KMS-11 (cell line): ENCODE measurements at regions not wholly inside any gene's neighbourhood (a gene's known extent, or its start where the extent isn't known, plus 50 kb on each side); places are given as distances from the start of the nearest gene placed in this dataset.
"Not testable (repeated sequence)": the region's sequence is repeated elsewhere in the genome, so short reads cannot be mapped to it uniquely, and the experiment has no call there.

Experiments
- H2AFZ ChIP-seq: fragments of 200-600 bp; sonication (generic); 2 replicates; pipeline ENCODE4 v1.6.1; 2016; ENCODE audit warnings: antibody characterized with exemption, mixed run types, low read depth
- H3K27ac ChIP-seq: fragments of 200-600 bp; sonication (generic); 2 replicates; pipeline ENCODE4 v1.6.1; 2016; ENCODE audit warnings: mild to moderate bottlenecking, mixed run types
- H3K27me3 ChIP-seq: fragments of 200-600 bp; sonication (generic); 2 replicates; pipeline ENCODE4 v1.6.1; 2017; ENCODE audit warnings: mild to moderate bottlenecking, low read depth, mixed run types, moderate library complexity; ENCODE audit not compliant: insufficient read depth
- H3K36me3 ChIP-seq: fragments of 200-600 bp; sonication (generic); 2 replicates; pipeline ENCODE4 v1.6.1; 2017; ENCODE audit warnings: mild to moderate bottlenecking, mixed run types; ENCODE audit not compliant: insufficient read depth
- H3K4me1 ChIP-seq: fragments of 200-600 bp; sonication (generic); 2 replicates; pipeline ENCODE4 v1.6.1; 2016; ENCODE audit warnings: mild to moderate bottlenecking, low read depth, mixed run types; ENCODE audit not compliant: poor library complexity, severe bottlenecking
- H3K4me2 ChIP-seq: fragments of 200-600 bp; sonication (generic); 2 replicates; pipeline ENCODE4 v1.7.0; 2016; ENCODE audit warnings: mild to moderate bottlenecking, mixed run types
- H3K4me3 ChIP-seq: fragments of 200-600 bp; sonication (generic); IDR thresholded peaks from 2 replicates; pipeline ENCODE4 v1.6.1; 2017; ENCODE audit warnings: low read depth, low read length, mixed read lengths; ENCODE audit not compliant: insufficient read depth
- H3K79me2 ChIP-seq: fragments of 200-600 bp; sonication (generic); 2 replicates; pipeline ENCODE4 v1.6.1; 2016; ENCODE audit warnings: low read depth, mixed run types; ENCODE audit not compliant: insufficient read depth
- H3K9ac ChIP-seq: fragments of 200-600 bp; sonication (generic); 2 replicates; pipeline ENCODE4 v1.6.1; 2016; ENCODE audit warnings: mild to moderate bottlenecking, mixed run types
- H4K20me1 ChIP-seq: fragments of 200-600 bp; sonication (generic); 2 replicates; pipeline ENCODE4 v1.6.1; 2016; ENCODE audit warnings: mild to moderate bottlenecking, mixed run types; ENCODE audit not compliant: insufficient read depth
- TF ChIP-seq, protein P1 (sequence below): fragments of 200-600 bp; sonication (generic); conservative IDR thresholded peaks from 2 replicates; pipeline ENCODE4 v1.6.1; 2017; ENCODE audit warnings: low read depth, mild to moderate bottlenecking, antibody characterized with exemption, low read length, moderate library complexity, mixed read lengths

DNA sequence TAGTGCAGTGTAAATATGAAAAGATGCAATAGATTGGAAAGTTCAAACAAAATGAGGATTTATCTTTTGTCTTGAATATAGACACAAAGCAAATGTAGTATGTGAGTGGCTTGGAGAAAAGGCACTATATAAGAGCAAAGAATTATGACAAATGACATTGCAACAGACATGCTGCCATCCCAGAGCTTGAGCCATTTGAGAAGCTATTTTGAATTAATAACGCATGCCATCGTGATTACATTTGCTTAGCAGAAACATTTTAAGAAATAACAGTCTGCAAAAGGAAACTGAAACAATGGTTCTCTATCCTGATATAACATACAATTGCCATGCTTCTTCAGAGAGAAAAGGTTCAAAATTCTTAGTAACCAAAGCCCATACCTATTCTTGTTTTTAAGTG, 677.1 kb downstream of the ZEB2 start:
- H3K4me3 ChIP-seq = no peak overlapping the region
- H3K4me2 ChIP-seq = no peak overlapping the region
- no peaks in the 10 kb centered on the region for H3K4me1 ChIP-seq
- TF ChIP-seq, protein P1, sequence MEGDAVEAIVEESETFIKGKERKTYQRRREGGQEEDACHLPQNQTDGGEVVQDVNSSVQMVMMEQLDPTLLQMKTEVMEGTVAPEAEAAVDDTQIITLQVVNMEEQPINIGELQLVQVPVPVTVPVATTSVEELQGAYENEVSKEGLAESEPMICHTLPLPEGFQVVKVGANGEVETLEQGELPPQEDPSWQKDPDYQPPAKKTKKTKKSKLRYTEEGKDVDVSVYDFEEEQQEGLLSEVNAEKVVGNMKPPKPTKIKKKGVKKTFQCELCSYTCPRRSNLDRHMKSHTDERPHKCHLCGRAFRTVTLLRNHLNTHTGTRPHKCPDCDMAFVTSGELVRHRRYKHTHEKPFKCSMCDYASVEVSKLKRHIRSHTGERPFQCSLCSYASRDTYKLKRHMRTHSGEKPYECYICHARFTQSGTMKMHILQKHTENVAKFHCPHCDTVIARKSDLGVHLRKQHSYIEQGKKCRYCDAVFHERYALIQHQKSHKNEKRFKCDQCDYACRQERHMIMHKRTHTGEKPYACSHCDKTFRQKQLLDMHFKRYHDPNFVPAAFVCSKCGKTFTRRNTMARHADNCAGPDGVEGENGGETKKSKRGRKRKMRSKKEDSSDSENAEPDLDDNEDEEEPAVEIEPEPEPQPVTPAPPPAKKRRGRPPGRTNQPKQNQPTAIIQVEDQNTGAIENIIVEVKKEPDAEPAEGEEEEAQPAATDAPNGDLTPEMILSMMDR = no peak
- H3K36me3 ChIP-seq = no peaks in the 10 kb centered on the region
- no peak overlapping the region for H2AFZ ChIP-seq
- H4K20me1 ChIP-seq = no peaks in the 10 kb centered on the region
- no peaks in the 10 kb centered on the region for H3K79me2 ChIP-seq
- no peak overlapping the region for H3K27ac ChIP-seq
- H3K27me3 ChIP-seq = no peaks in the 10 kb centered on the region
- no peak overlapping the region for H3K9ac ChIP-seq

DNA sequence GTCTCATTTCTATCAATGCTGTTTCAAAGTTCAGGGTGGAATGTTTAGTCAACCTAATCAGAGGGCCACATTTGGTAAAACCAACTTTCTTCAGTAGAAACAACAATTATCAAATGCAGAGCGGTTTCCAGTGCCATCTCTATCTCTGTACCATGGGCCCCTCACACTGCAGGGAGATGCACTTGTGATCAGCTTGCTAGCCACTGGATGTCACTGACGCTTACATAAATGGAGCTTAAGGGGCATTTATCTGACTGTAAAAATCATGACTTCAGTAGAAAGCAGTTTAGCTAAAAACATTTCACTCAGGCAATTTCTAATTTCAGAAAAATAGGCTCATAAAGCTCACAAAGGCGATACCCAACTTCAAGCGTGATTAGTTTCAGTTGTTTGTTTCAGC, 678.0 kb downstream of the ZEB2 start:
- Histone ChIP-seq H3K79me2 (no peaks in the 10 kb centered on the region), H4K20me1 (no peaks in the 10 kb centered on the region), H3K27ac (no peak overlapping the region), H3K4me1 (no peaks in the 10 kb centered on the region), H3K36me3 (no peaks in the 10 kb centered on the region), H3K4me2 (no peak overlapping the region), H3K27me3 (no peaks in the 10 kb centered on the region), H2AFZ (no peak overlapping the region), H3K9ac (no peak overlapping the region), H3K4me3 (no peak overlapping the region)
- TF ChIP-seq, protein P1 = no peak

DNA sequence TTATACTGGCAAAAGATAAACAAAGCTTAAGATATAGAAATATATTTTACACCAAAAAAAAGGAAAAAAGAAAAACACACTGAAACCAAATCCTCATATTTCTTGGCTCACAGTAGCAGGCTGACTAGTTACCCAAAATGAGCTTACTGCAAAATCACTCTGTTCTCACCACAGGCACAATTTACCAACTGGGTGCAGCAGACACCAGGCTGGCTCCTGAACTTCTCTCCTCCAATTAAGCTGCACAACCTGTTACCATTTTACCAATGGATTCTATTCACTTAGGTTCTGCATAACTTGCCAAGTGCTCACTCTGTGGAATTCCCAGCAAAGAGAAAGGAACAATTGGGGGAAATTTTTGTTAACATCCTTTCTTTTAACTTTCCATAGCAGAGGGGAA, 679.3 kb downstream of the ZEB2 start:
- TF ChIP-seq, protein P1 = no peak
- Histone ChIP-seq H2AFZ (no peak overlapping the region), H3K4me3 (no peak overlapping the region), H4K20me1 (no peaks in the 10 kb centered on the region), H3K27me3 (no peaks in the 10 kb centered on the region), H3K79me2 (no peaks in the 10 kb centered on the region), H3K9ac (no peak overlapping the region), H3K4me2 (no peak overlapping the region), H3K27ac (no peak overlapping the region), H3K36me3 (no peaks in the 10 kb centered on the region), H3K4me1 (no peaks in the 10 kb centered on the region)

DNA sequence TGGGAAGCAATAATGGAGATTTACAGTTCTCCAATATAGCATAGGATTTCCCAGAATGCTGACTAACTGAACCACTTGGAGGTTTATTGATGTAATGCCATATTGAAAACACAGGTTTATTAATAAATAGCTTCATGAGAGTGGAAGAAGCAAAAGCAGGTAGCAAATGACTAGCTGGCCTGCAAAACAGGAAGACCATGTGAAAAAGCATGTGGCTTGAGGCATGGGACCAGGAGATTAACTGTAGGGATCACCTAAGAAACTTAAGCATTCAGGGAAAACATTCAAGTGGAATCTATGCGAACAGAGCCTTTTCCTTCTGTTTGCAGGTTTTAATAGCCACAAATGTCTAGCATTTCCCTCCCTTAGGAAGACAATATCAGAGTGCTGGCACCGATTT, 679.7 kb downstream of the ZEB2 start:
- Histone ChIP-seq H3K9ac (no peak overlapping the region), H3K27ac (no peak overlapping the region), H3K27me3 (no peaks in the 10 kb centered on the region), H3K4me1 (no peaks in the 10 kb centered on the region), H3K4me3 (no peak overlapping the region), H3K4me2 (no peak overlapping the region), H3K79me2 (no peaks in the 10 kb centered on the region), H4K20me1 (no peaks in the 10 kb centered on the region), H3K36me3 (no peaks in the 10 kb centered on the region), H2AFZ (no peak overlapping the region)
- TF ChIP-seq, protein P1 = no peak

DNA sequence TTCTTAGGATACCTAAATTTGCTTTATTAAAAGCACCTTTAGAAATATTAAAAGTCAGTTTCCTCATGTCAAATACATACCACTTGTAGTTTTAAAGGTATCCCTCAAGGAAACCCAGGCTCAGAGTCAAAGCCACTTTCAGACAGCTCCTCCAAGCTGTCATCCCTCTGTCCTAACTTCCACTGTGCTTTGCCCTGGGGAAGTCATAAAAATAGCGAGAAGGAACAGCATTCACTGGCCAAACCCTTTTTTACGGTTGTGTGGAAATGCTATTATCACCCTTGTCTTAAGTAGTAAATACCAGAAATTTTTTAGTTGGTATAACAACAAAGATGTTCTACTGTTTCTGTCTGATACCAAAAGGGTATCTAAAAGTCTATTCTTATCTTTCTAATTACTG, 680.5 kb downstream of the ZEB2 start:
- TF ChIP-seq, protein P1 = no peak
- Histone ChIP-seq H3K4me2 (no peak overlapping the region), H4K20me1 (no peaks in the 10 kb centered on the region), H3K27me3 (no peaks in the 10 kb centered on the region), H3K36me3 (no peaks in the 10 kb centered on the region), H3K4me1 (no peaks in the 10 kb centered on the region), H3K79me2 (no peaks in the 10 kb centered on the region), H3K9ac (no peak overlapping the region), H3K27ac (no peak overlapping the region), H3K4me3 (no peak overlapping the region), H2AFZ (no peak overlapping the region)

DNA sequence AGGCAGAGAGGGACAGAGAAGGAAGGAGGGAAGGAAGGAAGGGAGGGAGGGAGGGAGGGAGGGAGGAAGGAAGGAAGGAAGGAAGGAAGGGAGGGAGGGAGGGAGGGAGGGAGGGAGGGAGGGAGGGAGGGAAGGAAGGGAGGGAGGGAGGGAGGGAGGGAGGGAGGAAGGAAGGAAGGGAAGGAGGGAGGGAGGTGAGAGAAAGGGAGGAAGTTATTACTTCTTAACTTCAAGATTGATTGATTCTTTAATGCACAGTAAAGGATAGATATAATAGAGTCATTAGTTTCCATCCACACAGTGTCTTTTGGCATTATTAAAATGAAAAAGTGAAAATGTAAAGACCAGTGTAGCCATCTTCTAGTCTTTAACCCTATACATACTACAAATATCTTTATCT, 682.9 kb downstream of the ZEB2 start:
- H3K4me2 ChIP-seq, H3K27ac ChIP-seq, H3K27me3 ChIP-seq: not testable (repeated sequence)

More for the DNA sequence above, 682.9 kb downstream of the ZEB2 start:
- not testable (repeated sequence) for H4K20me1 ChIP-seq, H3K79me2 ChIP-seq, H3K4me3 ChIP-seq, H3K4me1 ChIP-seq, H3K36me3 ChIP-seq, H2AFZ ChIP-seq, H3K9ac ChIP-seq
